Stimulated activated CD8-positive, alpha-beta memory T cell treated with anti-CD3 and anti-CD28 coated beads, Interleukin-15, amount 100 ng/mL, for 48 hours (primary cell): ENCODE measurements at regions not wholly inside any gene's neighbourhood (a gene's known extent, or its start where the extent isn't known, plus 50 kb on each side); places are given as distances from the start of the nearest gene placed in this dataset.

Source experiments
- DNase-seq, 2 donors: peaks; one replicate each; pipeline ENCODE4 v3.0.0-alpha.2; 2020; ENCODE audit warnings: low read depth in 2 of 2

DNA sequence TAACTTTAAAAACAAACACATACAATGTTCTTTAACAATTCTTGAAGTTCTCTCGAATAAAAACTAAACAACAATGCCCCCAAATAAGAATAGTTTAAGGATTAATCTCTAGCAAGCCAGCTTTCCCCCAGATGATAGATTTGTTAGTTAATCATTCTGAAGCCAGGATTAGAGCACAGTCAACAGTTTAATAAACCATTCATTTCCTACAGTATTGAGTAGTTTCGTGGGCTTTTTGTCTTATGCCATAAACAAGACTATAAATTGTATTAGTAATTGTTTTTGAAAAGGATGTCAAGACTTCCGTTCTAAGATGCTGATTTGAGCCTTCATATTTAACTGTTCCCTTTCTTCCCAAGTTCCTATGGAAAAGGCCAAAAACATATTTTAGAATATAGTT is 136.6 kb downstream of the PIK3R1 start:
- no peak for DNase-seq

GRCh38 chr5:68353605-68354004 is 138.0 kb downstream of the PIK3R1 start:
- no peak for DNase-seq

- no peak for DNase-seq
Observed at GRCh38 chr5:68354315-68354714, 138.8 kb downstream of the PIK3R1 start.

DNA sequence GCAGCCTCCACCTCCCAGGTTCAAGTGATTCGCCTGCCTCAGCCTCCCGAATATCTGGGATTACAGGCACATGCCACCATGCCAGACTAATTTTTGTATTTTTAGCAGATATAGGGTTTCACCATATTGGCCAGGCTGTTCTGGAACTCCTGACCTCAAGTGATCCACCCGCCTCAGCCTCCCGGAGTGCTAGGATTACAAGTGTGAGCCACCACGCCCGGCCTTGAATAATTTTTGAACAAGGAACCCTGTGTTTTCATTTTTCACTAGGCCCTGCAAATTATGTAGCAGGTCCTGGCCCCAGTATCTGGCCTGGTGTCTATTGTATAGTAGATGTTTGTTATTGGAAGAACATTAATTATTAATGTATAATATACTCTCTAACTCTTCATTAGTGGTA is 140.7 kb downstream of the PIK3R1 start:
- DNase-seq, result no peak

GRCh38 chr5:68356623-68357022 is 141.1 kb downstream of the PIK3R1 start:
- DNase-seq, result no peak

DNA sequence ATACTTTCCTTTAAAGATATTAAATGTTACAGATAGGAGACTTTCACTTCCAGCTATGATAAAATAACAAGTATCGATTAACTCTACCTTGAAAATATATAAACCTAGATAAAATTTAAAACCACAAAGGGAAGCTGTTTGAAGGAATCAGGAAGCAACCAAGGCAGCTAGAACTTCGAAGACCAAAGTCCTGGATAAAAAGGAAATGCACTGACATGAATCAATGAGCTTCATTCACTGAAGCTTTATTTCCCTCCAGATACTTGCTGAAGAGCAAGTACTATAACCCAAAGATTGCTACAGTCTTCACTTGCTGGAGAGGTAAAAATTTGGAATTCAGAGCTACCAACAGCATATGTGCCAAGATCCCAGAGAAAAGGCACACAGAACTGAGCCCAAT is 144.1 kb downstream of the PIK3R1 start:
- no peak for DNase-seq

GRCh38 chr5:68362331-68362730 is 146.8 kb downstream of the PIK3R1 start:
- DNase-seq, result no peak

- DNase-seq, result no peak
Observed at GRCh38 chr5:68365889-68366288, 150.3 kb downstream of the PIK3R1 start.

DNA sequence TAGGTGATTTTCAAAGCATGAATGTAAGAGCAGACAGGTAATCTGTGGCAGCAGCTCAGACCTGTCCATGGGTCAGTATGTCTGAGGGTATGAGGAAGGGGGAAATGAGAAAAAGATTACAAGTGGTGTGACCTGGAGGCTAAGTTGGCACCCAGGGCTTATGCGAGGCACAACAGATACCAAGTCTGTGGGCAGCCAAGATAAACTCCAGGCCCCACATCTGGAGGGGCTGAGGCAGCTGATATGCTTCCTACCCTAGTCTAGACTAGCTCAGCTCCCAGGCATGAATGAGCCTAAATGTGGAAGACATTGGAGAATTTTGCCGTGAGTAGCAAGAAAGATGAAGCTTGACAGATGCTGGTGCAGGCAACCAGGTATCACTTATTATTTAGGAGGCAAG is 151.7 kb downstream of the PIK3R1 start:
- no peak for DNase-seq

DNA sequence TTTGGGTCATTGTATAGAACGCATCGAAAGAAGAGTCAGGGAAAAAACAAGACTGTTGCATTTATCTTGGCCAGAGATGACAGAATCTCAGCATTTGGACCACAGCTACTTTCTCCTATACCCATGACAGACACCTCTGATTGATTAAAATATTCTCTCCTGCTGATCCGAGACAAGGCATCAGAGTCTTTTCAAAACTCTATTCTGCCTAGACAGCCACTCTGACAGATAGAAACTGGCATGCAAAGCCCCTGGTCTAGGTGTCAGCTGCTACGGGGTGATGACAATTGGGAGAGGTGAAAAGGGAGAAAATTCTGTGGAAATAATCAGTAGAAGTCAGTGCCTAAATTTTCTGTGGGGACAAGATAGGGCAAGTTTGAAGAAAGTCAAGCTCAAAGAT is 152.2 kb downstream of the PIK3R1 start:
- no peak for DNase-seq

DNA sequence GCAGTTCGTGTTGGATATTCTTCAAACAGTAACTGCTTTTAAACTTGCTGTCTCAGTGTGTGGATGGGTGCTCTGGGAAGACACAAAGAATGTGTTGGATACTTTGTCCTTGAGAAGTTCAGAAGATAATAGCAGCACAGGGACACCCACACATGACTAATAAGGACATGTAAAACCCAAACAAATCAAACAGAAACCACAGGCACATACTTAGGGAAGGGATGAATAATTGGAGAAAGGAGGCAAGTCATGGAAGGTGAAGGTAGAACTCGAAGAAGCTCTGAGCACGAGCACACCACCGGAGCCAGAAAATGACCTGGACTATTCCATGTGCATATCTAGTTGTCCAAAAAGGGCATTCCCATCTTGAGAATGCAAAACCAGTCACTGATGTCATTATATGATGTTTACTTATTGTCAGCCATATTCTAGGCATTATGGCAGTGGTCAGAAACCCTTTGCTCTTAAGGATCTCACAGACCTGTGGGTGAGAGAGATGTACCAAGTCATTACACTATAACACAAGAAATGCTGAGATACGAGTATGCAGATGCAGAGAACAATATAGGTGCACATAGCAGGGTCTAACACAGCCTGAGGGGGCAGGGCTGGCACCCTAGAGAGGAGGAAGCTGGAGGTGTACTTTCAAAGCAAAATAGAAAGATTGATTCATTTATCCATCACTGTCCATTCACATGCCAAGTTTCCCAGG is 152.9 kb downstream of the PIK3R1 start:
- DNase-seq, result no peak

GRCh38 chr5:68369023-68369359 is 153.4 kb downstream of the PIK3R1 start:
- no peak for DNase-seq

DNA sequence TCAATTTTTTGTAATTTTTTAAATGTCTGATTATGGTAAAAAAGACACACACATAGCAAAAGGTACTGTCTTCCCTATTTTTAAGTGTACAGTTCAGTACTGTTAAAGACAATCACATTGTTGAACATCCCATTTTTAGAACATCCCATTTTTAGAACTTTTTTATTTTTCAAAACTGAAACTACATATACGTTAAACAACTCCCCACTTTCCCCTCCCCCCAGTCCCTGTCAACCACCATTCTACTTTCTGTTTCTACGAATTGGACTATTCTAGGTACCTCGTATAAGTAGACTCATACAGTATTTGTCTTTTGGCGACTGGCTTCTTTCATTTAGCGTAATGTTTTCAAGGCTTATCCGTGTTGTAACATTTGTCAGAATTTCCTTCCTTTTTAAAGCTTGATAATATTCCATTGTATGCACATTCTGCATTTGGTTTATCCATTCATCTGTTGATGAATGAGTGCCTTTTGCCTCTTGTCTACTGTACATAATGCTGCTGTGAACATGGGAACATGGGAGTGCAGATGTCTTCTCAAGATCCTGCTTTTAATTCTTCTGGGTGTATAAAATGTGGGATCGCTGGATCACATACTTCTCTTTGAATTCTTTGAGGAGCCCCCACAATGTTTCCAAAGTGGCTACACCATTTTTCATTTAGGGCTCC is 154.0 kb downstream of the PIK3R1 start:
- no peak for DNase-seq

- no peak for DNase-seq
Observed at GRCh38 chr5:68370196-68370595, 154.6 kb downstream of the PIK3R1 start.

- DNase-seq, result no peak
Observed at GRCh38 chr5:68371607-68372006, 156.1 kb downstream of the PIK3R1 start.

- no peak for DNase-seq
Observed at GRCh38 chr5:68372161-68372560, 156.6 kb downstream of the PIK3R1 start.

- DNase-seq, result no peak
Observed at GRCh38 chr5:68373050-68373449, 157.5 kb downstream of the PIK3R1 start.

- DNase-seq, result no peak
Observed at GRCh38 chr5:68374796-68375518, 159.4 kb downstream of the PIK3R1 start.

- DNase-seq, result no peak
Observed at GRCh38 chr5:68375540-68375939, 160.0 kb downstream of the PIK3R1 start.

GRCh38 chr5:68376935-68377334 is 161.4 kb downstream of the PIK3R1 start:
- no peak for DNase-seq

- no peak for DNase-seq
Observed at GRCh38 chr5:68377733-68378132, 162.2 kb downstream of the PIK3R1 start.

DNA sequence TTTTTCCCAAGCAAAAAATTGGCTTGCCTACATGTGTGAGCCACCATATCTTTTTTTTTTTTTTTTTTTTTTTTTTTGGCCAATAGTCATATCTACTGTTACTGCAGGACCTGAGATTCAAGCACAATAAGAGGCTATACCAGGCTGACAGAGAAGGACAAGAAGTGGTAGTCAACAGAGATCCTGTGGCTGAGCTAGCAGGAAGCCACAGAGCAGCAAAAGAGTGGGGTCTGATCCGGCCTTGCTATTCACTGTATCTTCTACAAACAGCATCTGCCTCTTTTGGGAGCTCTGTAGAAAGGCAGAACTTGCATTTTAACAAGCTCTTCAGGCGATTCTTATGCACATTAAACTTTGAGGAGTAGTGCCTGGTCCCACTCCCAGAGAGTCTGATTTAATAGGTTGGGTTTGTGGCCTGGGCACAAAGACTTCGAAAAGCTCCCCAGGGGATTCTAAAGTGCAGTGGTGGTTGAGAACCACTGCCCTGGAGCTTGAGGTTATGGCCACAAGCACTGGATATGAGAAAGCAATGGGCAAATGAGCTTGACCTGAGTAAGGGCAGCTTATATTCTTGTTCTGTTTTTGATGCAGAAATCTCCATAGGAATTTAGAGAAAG is 162.8 kb downstream of the PIK3R1 start:
- DNase-seq, result no peak
